ENCODE measurements at regions not wholly inside any gene's neighbourhood (a gene's known extent, or its start where the extent isn't known, plus 50 kb on each side); places are given as distances from the start of the nearest gene placed in this dataset.

DNA sequence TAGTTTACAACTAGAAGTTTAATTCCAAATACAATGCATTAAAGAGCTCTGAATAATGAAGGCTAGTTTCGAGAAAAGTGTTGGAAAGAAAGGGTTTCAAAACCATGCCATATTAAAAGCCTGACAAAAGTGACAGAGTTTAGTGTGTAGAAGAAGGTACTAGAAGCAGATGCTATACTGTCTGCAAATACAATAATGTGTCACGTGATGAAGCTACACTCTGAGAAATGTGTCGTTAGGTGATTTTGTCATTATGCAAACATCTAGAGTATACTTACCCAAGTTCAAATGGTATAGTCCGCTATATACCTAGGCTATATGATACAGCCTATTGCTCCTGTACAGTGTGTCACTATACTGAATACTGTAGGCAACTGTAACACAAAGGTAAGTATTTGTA lies 494.1 kb downstream of the TLE1 start:
- intact Hi-C loops (cut with micrococcal nuclease) (no loop called here), dilution Hi-C loops (cut with MboI; ENCODE audit: extremely low pct_ligation_motif_present, low sequenced_read_pairs) (no loop called here)
- Histone ChIP-seq H2AFZ (ENCODE audit: low read depth, low read length) (no peak overlapping the region), H4K20me1 (replicated peaks; ENCODE audit: control insufficient read depth, extremely low read depth, insufficient read depth, low read length) (no peaks in the 10 kb centered on the region), H3K79me2 (ENCODE audit: control insufficient read depth, insufficient read depth, low read length) (no peaks in the 10 kb centered on the region), H3K9me1 (replicated peaks; ENCODE audit: control insufficient read depth, extremely low read depth, insufficient read depth, low read length) (no peaks in the 10 kb centered on the region), H3K4me2 (ENCODE audit: insufficient read depth, low read length) (no peak overlapping the region), H3K4me3 (replicated peaks in 1 of 3; ENCODE audit: insufficient read depth in 1 of 3, low read depth in 1 of 3, low read length in 3 of 3) (no peak overlapping the region), H3K4me1 (ENCODE audit: control insufficient read depth, extremely low read depth, insufficient read depth, low read length) (no peaks in the 10 kb centered on the region), H3K36me3 (ENCODE audit: control insufficient read depth in 2 of 2, extremely low read depth in 1 of 2, insufficient read depth in 2 of 2, low read length in 2 of 2) (no peaks in the 10 kb centered on the region), H3K9ac (replicated peaks; ENCODE audit: extremely low read depth, insufficient read depth, low read length) (no peak overlapping the region), H3K27ac (ENCODE audit: insufficient read depth, low read depth, low read length) (no peak overlapping the region), H3K9me3 (replicated peaks; ENCODE audit: control insufficient read depth, insufficient read depth, low read length) (no peaks in the 10 kb centered on the region), H3K27me3 (ENCODE audit: control insufficient read depth in 2 of 2, insufficient read depth in 2 of 2, low read length in 2 of 2) (no peaks in the 10 kb centered on the region)
- CTCF ChIA-PET, result no interaction called here
- no peak for FAIRE-seq
- DNase-seq (ENCODE audit: low read depth, low spot score), result no peak
- TF ChIP-seq EZH2 (IDR thresholded peaks at IDR 0.05; ENCODE audit: borderline replicate concordance, low read depth, low read length, severe bottlenecking) (no peak), MAX (IDR thresholded peaks at IDR 0.05; ENCODE audit: insufficient read depth, insufficient read length) (no peak), POLR2AphosphoS5 (IDR thresholded peaks at IDR 0.05; ENCODE audit: insufficient read depth, low read depth, low read length) (no peak), GATA2 (IDR thresholded peaks at IDR 0.05; ENCODE audit: insufficient read depth, insufficient read length, low read depth, low read length) (no peak), CTCF (IDR thresholded peaks at IDR 0.05; ENCODE audit: extremely low read depth in 1 of 2, insufficient read depth in 1 of 2, low read depth in 1 of 2, low read length in 2 of 2) (no peak), POLR2A (IDR thresholded peaks at IDR 0.05; ENCODE audit: low read depth, low read length) (no peak), MYC (IDR thresholded peaks at IDR 0.05; ENCODE audit: low read depth, low read length) (no peak), FOS (IDR thresholded peaks at IDR 0.05; ENCODE audit: borderline replicate concordance, insufficient read depth, low read length) (no peak), JUN (IDR thresholded peaks at IDR 0.05; ENCODE audit: borderline replicate concordance, insufficient read depth, insufficient read length, low read depth) (no peak)
- BruUV-seq (replicated peaks), result no TSS peak
- POLR2A ChIA-PET, result no interaction called here
